Neural cell (in vitro differentiated cells): ENCODE measurements at regions not wholly inside any gene's neighbourhood (a gene's known extent, or its start where the extent isn't known, plus 50 kb on each side); places are given as distances from the start of the nearest gene placed in this dataset.

ENCODE experiments used
- EP300 ChIP-seq: fragments of 450-650 bp; conservative IDR thresholded peaks from 2 replicates; pipeline ENCODE4 v1.6.1; 2014; ENCODE audit warnings: antibody characterized with exemption, mild to moderate bottlenecking, moderate library complexity; ENCODE audit not compliant: poor library complexity, severe bottlenecking
- EZH2 ChIP-seq: fragments of 200-600, 300-800 bp; shearing (Covaris generic), sonication (generic); IDR thresholded peaks from 2 replicates; pipeline ENCODE4 v1.6.1; 2014; ENCODE audit warnings: antibody characterized with exemption, low read length, borderline replicate concordance, mild to moderate bottlenecking; ENCODE audit not compliant: insufficient read depth, poor library complexity, severe bottlenecking
- MXI1 ChIP-seq: fragments of 450-650 bp; conservative IDR thresholded peaks from 2 replicates; pipeline ENCODE4 v1.6.1; 2014; ENCODE audit warnings: antibody characterized with exemption, mild to moderate bottlenecking; ENCODE audit not compliant: poor library complexity, severe bottlenecking
- POLR2AphosphoS5 ChIP-seq: IDR thresholded peaks from 2 replicates; pipeline ENCODE4 v1.6.1; 2012
- RAD21 ChIP-seq: fragments of 450-650 bp; conservative IDR thresholded peaks from 2 replicates; pipeline ENCODE4 v1.6.1; 2014; ENCODE audit warnings: antibody characterized with exemption, mild to moderate bottlenecking, moderate library complexity
- TAF1 ChIP-seq: IDR thresholded peaks from 2 replicates; pipeline ENCODE4 v1.6.1; 2012; ENCODE audit warnings: low read depth
- TF ChIP-seq, protein P1 (sequence below): fragments of 450-650 bp; IDR thresholded peaks from 2 replicates; pipeline ENCODE4 v1.5.1; 2014; ENCODE audit warnings: antibody characterized with exemption, mild to moderate bottlenecking, moderate library complexity; ENCODE audit not compliant: poor library complexity, severe bottlenecking
- TF ChIP-seq, protein P2 (sequence below): IDR thresholded peaks from 2 replicates; pipeline ENCODE4 v1.6.1; 2012; ENCODE audit warnings: borderline replicate concordance

DNA sequence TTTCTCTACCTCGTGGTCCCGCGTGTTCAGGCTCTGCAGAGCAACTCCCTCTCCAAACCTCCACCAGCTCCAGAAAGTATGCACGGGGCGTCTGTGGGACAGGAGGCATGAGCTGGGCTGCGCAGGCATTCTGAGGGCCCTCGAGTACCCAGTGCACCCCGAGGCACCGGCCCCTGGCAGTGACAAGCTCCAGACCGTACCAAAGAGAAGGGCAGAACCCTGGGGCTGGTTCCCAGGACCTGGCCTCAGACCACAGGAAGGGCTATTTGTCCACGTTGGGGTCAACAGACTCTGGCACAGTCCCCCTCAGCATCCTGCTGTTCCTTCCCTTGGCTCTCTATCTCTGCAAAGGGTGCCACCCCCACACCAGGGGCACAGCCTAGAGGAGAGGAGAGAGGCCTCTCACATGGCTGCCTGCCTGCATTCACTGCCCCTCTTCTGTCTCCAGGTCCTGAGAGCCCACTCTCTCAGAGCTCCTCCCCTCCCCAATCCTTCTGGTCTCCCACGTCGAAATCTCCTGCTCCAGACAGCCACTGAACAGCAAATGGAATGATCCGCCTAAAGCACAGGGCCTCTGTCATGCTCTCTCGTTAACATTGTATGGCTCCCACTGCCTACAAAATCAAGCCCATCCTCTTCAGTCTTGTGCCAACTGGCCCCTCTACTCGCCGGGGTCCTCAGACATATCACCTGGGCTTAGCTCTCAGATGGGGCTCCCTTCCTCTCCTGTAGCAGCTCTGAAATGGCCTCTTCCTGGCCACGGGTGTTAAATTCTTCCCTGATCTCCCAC, 96.3 kb downstream of the OAT start:
- TF ChIP-seq, protein P1, sequence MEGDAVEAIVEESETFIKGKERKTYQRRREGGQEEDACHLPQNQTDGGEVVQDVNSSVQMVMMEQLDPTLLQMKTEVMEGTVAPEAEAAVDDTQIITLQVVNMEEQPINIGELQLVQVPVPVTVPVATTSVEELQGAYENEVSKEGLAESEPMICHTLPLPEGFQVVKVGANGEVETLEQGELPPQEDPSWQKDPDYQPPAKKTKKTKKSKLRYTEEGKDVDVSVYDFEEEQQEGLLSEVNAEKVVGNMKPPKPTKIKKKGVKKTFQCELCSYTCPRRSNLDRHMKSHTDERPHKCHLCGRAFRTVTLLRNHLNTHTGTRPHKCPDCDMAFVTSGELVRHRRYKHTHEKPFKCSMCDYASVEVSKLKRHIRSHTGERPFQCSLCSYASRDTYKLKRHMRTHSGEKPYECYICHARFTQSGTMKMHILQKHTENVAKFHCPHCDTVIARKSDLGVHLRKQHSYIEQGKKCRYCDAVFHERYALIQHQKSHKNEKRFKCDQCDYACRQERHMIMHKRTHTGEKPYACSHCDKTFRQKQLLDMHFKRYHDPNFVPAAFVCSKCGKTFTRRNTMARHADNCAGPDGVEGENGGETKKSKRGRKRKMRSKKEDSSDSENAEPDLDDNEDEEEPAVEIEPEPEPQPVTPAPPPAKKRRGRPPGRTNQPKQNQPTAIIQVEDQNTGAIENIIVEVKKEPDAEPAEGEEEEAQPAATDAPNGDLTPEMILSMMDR: no peak
- TF ChIP-seq EZH2 (no peak), MXI1 (no peak), POLR2AphosphoS5 (no peak), RAD21 (no peak), TAF1 (no peak), EP300 (no peak)
- TF ChIP-seq, protein P2, sequence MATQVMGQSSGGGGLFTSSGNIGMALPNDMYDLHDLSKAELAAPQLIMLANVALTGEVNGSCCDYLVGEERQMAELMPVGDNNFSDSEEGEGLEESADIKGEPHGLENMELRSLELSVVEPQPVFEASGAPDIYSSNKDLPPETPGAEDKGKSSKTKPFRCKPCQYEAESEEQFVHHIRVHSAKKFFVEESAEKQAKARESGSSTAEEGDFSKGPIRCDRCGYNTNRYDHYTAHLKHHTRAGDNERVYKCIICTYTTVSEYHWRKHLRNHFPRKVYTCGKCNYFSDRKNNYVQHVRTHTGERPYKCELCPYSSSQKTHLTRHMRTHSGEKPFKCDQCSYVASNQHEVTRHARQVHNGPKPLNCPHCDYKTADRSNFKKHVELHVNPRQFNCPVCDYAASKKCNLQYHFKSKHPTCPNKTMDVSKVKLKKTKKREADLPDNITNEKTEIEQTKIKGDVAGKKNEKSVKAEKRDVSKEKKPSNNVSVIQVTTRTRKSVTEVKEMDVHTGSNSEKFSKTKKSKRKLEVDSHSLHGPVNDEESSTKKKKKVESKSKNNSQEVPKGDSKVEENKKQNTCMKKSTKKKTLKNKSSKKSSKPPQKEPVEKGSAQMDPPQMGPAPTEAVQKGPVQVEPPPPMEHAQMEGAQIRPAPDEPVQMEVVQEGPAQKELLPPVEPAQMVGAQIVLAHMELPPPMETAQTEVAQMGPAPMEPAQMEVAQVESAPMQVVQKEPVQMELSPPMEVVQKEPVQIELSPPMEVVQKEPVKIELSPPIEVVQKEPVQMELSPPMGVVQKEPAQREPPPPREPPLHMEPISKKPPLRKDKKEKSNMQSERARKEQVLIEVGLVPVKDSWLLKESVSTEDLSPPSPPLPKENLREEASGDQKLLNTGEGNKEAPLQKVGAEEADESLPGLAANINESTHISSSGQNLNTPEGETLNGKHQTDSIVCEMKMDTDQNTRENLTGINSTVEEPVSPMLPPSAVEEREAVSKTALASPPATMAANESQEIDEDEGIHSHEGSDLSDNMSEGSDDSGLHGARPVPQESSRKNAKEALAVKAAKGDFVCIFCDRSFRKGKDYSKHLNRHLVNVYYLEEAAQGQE: no peak
